Renal pelvis (tissue), 1 donor: ENCODE measurements at regions not wholly inside any gene's neighbourhood (a gene's known extent, or its start where the extent isn't known, plus 50 kb on each side); places are given as distances from the start of the nearest gene placed in this dataset.
"Not testable (repeated sequence)": the region's sequence is repeated elsewhere in the genome, so short reads cannot be mapped to it uniquely, and the experiment has no call there.

Experiments
- DNase-seq: peaks from one replicate; pipeline ENCODE4 v3.0.0-alpha.2; 2013

DNA sequence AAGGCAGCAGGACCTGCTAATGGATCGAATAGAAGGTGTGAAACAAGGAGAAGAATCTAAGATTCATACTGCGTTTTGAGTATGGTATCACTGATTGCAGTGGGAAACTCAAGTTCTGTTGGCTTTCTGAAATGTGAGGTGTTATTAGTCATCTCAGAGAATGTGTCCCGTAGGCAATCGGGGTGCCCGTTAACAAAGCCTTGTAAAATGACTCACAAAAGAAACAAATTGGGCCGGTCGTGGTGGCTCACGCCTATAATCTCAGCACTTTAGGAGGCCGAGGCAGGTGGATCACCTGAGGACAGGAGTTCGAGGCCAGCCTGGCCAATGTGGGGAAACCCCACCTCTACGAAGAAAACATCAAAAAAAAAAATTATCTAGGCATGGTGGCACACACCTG lies 118.2 kb upstream of the C7orf33 start:
- no peak for DNase-seq

DNA sequence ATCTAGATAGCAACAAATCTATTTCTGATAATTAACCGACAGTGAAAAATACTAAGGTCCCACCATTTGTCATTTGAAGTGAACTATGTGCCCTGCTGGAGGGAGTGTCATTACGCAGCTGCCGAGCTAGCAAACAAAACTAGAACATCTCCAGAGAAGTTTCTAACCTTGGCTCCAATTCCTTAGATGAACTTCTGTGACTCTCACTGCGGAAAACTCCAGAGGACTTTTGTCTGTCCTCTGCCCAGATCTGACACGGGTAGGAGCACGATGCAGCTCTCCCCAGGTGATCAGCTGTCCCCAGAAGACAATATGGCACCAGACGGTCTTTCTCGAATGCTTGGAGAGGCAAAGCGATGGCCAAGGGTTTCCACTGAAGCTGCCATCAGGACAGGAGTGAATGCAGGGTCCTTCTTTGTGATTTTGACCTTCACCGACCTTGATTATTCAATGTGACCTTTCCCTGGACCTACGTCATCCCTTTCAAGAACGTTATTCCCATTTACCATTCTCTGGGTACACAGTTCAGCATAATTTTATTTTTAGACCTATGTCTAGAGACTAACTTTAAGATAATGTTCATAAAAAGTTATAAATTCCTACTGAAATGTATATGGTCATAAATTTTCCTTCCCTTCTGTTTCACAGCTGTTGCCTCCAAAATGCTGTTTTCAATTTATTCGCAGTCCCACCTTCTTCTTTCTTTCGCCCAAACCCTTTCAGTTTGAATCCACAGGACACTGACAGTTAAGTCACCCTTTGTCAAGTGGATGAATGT lies 116.7 kb upstream of the C7orf33 start:
- DNase-seq: no peak

DNA sequence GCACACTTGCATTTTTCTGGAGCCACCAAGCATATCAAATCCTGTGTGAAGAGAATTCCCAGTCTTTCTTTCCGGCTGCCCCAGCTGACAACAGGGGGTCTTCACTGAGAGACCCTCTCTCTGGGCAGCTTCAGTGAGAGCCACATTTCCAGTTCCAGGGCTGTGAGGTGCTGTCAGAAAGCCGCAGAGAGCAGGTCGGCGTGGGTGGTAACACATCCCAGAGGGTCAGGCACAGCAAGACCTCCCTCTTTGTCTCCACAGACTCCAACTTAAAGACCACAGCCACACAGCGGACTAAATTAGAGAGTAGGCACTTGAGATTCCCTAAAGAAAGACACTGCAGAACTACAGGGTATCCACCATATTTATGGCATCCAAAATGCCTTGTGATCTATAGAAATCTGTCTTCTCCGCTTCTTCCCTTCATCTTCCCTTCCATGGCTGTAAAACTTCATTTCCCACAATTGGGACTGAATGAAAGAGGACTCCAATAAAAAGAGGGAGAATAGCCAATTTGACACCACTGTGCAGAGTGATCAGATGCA lies 116.0 kb upstream of the C7orf33 start:
- DNase-seq: no peak

DNA sequence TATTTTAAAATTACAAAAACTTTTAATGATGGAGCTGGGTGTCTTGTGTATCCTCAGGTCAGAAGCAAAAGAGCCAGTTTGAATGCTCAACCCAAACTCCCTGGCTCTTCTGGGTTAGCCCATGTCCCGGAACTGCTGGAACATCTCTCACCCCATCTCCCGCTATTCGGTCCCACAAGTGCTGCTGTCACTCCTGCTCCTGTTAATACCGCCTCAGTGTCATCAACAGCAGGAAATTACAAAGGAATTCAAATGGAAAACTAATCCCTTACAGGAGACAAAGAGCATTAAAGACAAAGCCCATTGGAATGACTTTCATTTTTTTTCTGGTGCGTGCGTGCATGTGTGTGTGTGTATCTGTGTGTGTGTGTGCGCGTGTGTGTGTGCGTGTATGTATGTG lies 112.0 kb upstream of the C7orf33 start:
- no peak for DNase-seq

DNA sequence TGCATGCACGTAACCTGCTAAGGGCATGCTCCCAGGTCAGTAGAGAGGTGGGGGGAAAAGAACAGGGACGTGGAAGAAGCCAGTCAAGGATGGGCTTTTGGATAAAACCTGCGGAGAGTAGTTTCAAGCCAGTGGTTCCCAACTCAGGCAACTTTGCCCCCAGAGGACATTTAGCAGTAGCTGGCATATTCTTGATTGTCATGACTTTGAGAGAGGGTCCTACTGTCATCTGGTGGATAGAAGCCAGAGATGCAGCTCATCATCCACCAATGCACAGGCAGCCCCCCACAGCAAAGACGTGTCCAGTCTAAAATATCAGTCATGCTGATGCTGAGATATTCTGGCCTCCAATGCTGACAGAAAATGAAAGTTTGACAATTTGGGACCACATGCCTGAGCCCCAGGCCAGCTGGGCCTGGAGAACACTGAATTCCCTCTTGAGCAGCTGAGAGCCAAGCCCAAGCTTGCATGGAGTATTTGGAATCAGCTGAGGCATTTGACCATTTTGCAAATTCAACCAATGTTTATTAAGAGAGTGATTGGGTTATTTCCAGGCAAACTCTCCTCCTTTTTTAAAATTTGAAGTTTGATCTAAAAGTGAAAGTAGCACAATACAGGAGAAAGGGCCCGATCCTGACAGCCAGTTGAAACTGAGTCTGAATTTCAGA lies 110.0 kb upstream of the C7orf33 start:
- DNase-seq: no peak

DNA sequence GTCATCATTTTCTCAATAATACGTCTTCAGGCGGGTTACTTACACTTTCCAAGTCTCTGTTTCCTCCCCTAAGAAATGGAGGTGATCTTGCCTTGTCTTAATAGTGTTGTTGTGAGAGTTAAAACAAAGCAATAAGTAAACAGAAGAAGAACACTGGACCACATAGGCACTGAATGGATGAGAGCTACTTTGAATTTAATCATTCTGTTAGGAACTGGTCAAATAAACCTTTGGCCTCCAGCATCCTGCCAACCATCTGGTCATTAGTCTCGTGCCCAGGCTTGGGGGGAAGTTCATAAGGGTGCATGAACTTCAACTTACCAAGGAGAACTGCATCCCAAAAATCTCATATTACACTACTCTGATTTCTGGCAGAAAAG lies 109.4 kb upstream of the C7orf33 start:
- no peak for DNase-seq

DNA sequence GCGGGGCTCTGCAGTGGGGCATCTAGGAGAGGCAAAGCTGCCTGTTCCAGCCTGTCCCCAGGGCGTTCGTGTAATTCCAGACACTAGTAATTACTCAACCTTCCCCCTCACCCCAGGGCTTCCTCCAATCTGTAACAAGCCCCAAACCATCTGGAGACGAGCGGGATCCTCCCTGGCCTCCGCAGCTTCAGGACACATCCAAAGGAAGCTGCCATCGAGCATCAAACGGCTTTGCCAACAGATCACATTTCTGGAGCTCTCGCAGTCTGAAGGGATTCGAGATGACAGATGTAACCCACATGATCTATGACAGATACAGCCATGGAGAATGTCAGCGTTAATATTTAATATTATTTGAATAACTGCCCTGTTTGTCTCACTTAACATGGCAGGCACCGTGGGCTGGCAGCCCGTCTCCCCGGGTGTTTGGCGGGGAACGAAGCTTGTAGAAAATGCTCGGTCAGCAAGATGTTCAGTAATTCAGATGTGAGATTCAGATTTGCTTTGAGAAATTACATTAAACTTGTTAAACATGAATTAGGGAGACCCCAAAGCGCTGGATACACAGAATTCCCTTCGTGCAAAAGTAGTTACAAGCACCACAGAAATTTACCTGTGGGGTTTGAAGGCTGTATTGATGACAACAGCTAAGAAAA lies 108.5 kb upstream of the C7orf33 start:
- no peak for DNase-seq

DNA sequence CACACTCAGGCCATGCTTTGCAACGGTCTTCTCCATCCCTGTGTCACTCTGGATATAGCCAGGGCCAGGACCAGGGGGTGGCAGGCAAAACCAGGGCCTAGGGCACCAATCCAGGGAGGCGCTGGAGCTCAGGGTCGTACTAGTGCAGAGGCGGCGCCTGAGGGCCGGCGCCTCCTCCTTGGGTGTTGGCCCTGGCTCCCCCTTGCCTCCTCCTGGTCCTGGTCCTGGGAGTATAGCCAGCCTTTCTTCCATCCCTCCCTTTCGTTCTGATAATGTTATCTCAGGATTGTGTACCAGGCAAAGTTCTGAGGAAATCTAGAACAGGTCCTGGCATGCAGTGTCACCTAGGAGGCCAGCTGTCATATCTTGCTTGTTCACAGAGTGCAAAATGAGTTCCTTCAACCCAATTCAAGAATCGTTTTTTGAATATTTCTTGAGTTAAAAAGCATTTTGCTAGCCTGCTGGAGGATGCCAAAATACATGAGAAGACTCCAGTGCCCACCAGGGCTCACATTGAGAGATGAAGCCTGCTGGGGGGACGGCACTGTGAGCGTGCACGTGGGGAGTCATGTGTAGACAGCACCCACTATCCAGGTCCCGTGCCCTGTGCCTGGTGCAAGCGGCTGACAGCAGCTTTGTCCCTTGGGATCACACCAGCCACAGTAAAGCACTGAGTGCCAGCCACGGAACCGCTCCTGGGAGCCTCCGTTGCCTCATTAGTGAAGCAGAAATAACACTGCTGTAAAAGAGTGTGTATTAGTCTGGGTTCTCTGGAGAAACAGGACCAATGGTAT lies 106.9 kb upstream of the C7orf33 start:
- no peak for DNase-seq

DNA sequence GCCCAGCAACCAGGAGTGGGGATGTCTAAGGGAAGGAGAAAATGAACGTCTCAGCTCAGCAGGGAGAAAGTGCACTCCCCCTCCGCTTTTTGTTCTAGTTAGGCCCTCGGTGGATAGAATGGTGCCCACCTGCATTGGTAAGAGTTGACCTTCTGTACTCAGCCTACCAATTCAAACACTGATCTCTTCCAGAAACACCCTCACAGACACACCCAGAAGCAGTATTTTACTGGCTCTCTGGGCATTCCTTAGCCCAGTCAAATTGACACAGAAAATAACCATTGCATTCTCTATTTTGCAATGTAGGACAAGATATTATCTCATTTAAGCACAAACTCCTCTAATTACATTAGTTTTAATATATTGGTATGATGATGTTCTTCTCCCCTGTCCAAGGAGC lies 106.1 kb upstream of the C7orf33 start:
- DNase-seq: no peak

DNA sequence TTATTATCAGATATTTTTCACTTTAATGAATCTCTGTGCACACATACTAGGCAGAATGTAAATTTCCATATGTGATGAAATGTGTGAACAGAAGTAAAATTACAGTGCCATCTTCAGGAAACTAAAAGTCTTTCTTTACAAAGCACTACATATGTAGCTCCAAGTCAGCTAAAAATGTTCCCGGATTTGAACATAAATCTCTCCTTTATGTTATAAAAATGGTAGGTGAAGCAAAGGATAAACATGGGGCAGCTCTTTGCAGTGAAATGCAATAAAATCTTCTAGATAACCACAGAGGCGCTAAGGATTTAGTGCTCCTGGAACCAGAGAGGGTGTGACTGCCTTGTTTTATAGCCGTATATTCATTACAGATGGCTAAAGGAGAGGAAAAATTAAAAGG lies 104.9 kb upstream of the C7orf33 start:
- DNase-seq: peak; percentile 39

DNA sequence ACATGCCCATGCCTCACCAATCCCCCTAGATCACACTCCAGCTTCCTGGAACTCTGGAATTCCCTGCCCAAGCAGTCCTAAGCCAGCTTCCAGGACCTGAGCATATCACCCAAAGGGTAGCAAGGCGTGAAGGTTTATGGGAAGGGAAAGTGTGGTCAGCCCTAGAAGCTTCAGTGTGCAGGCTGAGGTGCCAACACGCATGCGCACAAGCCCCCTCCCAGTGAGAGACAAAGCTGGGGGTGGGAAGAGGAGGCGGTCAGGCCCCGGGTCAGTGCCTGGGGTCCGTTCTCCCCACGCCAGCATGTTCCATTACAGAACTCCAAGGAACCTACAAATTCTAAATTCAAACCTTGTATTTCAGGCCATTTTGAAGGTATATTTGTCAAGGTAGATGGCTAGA lies 103.6 kb upstream of the C7orf33 start:
- no peak for DNase-seq

DNA sequence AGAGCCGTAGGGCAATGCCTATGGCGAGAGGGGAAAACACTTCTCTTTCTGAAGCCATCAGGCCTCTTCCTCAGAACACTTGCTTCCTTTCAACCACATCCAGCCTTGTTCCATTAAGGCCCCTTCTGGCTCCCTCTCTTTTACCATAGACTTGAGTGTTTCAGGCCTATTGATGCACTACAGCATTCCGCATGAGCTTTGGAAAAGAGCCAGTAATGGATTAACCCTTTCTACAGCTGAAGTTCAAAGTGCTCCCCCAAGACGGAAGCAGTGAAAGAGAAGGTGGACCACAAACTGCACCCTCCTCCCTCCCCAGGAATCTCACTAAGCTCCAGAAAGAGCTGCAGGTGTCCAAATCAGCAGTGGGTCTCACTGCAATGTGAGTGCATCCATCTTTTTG lies 102.7 kb upstream of the C7orf33 start:
- DNase-seq: no peak

DNA sequence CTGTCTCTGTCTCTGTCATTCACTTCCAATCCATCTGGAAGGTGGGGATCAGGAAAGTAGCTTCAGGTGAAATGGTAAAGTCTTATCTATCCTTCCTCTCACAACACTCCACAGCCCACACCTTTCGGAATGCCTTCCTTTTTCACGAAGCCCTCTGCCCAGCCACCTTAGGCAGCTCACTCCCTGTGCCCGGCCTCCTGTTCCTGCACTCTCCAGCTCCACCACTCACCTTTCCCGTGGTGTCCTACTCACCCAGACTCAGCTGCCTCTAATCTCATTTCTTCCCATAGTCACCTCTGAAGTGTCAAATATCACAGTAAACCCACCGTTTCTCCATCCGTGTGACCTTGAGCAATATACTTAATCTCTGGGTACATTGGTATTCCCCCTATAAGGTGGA lies 100.9 kb upstream of the C7orf33 start:
- no peak for DNase-seq

DNA sequence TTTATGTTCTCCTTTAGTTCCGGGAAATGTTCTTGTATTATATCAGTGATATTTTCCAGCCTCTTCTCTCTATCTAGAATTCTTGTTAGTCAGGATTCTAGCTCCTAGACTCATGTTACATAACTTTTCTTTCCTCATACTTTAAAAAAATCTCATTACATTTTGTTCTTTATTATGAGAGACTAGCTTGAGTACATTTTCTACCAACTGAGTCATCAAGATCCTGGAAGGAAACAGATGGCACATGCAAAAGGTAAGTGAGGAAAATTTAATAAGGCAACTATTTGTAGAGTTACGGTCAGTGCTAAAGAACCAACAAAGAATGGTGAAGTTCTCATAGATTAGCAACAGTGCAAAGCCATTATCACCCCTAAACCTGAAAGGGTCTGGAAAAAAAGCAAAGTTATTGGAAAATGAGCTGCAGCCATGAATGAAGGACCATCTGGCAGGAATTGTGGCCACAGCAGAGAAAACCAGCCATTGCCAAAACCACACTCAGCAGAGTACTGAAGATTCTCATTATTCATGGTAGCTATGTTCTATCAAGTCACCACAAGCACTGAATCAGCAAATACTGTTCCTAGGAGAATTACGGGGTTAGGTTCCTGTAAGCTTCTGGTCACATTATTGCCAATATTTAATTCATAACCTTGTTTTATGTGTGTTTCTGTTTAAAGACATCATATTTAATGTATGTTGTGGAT lies 98.3 kb upstream of the C7orf33 start:
- no peak for DNase-seq

DNA sequence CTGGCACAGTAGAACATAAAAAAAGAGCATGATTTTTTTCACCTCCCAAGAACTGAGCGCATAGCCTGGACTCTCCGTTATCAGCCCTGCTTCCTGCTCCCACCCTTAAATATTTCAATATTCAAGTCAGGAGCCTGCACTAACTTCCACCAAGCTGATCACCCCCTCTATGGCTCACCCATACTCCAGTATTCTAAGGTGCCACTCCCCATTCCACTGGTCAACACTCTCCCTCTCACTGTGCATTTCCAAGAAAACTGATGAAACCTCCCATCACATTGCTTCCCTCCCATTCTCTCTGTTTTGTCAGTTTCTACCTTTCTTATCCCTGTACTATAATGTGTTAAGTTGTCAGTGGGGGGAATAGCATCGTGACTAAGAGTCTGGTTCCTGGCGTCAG lies 95.0 kb upstream of the C7orf33 start:
- DNase-seq: no peak

DNA sequence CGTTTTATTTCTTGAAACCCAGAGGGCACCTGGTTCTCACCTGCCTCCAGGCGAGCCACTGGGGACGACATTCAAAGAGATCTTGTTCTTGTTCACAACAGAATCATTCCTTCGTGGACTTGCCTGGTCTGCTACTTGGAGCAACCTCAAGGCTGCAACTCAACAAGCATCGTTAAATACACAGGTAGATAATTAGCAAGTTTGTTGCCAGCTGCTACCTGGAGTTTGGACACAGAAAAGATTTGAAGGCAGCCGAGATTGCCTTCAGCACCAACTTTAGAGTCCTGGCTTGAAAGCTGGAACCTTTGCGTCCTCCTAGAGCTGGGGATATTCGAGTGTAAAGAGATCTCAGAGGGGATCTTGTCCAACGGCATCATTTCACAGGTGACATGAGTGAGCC lies 89.6 kb upstream of the C7orf33 start:
- no peak for DNase-seq

DNA sequence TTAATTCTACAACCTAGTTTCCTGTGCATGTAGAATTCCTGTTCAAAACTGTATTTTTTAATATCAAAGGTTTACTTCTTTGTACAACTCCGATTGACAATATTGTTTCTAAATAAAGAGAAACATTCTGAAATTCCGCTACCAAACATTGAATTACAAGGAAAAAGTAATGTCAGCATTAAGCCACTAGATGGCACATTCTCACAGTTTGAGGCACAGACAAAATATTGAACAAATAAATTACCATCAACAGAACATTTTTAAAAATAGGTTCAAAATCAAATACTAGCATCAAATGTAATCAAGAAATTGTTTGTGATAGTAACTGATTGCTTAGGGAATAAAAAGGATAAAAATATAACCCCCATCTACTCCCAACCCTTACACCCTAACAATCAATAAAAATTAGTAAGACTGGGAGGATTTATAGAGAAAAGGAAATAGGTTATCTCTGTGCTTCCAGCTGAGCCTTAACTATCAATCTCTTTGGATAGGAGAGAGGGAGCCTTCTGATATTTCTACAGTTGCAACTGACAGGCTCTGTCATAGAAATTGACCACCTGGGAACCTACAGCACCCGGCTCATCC lies 86.6 kb upstream of the C7orf33 start:
- DNase-seq: peak; percentile 45

DNA sequence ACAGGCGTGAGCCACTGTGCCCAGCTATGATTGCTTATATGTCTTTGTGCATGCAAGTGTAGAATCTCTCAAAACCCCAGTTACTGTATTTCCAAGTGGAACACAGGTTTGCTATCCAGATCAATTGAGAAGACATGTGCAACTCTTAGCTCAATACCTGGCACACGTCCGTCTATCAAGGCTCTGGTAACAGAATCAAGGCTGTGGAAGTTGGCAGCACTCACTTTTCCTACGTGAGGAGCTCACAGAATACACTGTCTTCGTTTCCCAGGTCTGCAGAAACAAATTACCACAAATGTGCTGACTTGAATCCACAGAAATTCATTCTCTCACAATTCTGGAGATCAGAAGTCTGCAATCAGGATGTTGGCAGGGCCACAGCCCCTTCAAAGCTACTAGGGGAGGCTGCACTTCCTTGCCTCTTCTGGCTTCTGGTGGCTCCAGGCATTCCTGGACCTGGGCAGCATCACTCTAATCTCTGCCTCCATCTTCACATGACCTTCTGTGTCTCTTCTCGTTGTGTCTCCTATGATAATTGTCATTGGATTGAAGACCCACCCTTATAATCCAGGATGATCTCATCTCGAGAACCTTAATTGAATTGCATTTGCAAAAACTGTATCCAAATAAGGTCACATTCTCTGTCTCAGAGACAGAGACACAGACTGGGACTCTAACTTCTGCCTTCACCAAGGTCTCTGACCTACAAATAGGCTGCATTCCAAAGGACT lies 84.8 kb upstream of the C7orf33 start:
- DNase-seq: no peak

DNA sequence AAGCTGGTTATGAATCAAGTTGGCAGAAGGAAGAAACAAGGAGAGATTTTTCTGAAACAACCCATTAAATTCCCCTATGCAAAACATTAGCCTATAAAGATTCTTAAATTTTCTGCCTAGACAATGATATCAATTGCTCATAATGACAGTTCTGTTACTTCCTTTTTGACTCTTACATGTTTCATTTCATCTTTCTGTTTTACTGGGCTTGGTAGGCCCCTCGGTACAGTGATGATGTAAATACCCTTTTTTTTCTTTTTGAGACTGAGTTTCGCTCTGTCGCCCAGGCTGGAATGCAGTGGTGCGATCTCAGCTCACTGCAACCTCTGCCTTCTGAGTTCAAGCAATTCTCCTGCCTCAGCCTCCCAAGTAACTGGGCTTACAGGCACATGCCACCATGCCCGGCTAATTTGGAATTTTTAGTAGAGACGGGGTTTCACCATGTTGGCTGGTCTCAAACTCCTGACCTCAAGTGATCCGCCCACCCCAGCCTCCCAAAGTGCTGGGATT lies 83.4 kb upstream of the C7orf33 start:
- DNase-seq: not testable (repeated sequence)

DNA sequence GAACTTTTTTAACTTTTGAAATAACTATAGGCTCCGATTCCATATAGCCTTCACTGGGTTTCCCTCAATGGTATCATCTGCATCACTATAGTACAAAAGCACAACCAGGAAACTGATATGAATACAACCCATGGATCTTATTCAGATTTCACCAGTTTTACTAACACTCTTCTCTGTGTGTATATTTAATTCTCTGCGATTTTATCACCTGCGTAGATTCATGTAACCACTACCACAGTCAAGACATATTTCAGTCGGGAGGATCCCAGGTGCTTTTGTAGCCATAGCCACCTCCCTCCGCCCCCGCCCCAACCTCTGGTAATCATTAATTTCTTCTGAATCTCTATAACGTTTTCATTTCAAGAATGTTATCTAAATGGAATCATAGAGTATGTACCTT lies 82.8 kb upstream of the C7orf33 start:
- no peak for DNase-seq
